HCT116 (cell line): ENCODE measurements at regions not wholly inside any gene's neighbourhood (a gene's known extent, or its start where the extent isn't known, plus 50 kb on each side); places are given as distances from the start of the nearest gene placed in this dataset.

ENCODE experiments used
- ATAC-seq: fragments of 200-7000 bp; cut with Tn5 transposase; 2 replicates; pipeline ENCODE4 v1.9.1; 2020; ENCODE audit warnings: mild to moderate bottlenecking, moderate library complexity
- BruUV-seq: library from RNA; stranded (reverse); fragments of 400-500 nt; replicated peaks from 2 replicates; lab custom pipeline; 2021; lab: Mats Ljungman, UMichigan
- CTCF ChIA-PET: fragments of 300-600 bp; sonication (Branson Sonifier 250); formaldehyde crosslinking; loops from one replicate; lab custom pipeline; 2021; ENCODE audit warnings: antibody characterized with exemption; lab: Charles Lee
- POLR2A ChIA-PET: fragments of 300-600, 350-600 bp; sonication (Branson Sonifier 250); formaldehyde crosslinking; loops from one replicate; lab custom pipeline; 2021; ENCODE audit warnings: antibody characterized with exemption; lab: Charles Lee
- RAD21 ChIA-PET, 2 experiments: fragments of 300-600 bp; sonication (Branson Sonifier 250); formaldehyde crosslinking; loops; one replicate each; lab custom pipeline; 2023; ENCODE audit warnings: low total read pairs in 2 of 2; ENCODE audit not compliant: uncharacterized antibody in 2 of 2, unreplicated experiment in 2 of 2, low non-redundant PET in 1 of 2; lab: Charles Lee
- DNase-seq: peaks from one replicate; pipeline ENCODE4 v3.0.0-alpha.2; 2010; ENCODE audit warnings: low read depth, low spot score
- H2AFZ ChIP-seq: fragments of 200-600 bp; shearing (Covaris generic), sonication (generic); 2 replicates; pipeline ENCODE4 v1.6.1; 2017; ENCODE audit warnings: low read depth, mixed run types, mixed read lengths, antibody characterized with exemption, low read length; ENCODE audit not compliant: poor library complexity, severe bottlenecking
- H3K27ac ChIP-seq: 2 replicates; pipeline ENCODE4 v1.5.1; 2012; ENCODE audit warnings: low read depth, low read length
- H3K27me3 ChIP-seq: fragments of 200-600 bp; sonication (generic); 2 replicates; pipeline ENCODE4 v1.6.1; 2016; ENCODE audit warnings: mixed run types, low read length, mixed read lengths; ENCODE audit not compliant: insufficient read depth
- H3K36me3 ChIP-seq, 2 experiments: fragments of 200-500 bp in 1 of 2; fragments of 200-600 bp in 1 of 2; sonication (Bioruptor generic) in 1 of 2; sonication (generic) in 1 of 2; 2 replicates each; pipeline versions ENCODE4 v1.5.1 to v1.6.1; 2014 to 2016; ENCODE audit warnings: low read length in 2 of 2, inconsistent platforms in 1 of 2, mixed read lengths in 1 of 2, mixed run types in 1 of 2; ENCODE audit not compliant: insufficient read depth in 2 of 2, control insufficient read depth in 1 of 2
- H3K4me1 ChIP-seq, 2 experiments: fragments of 200-600 bp in 1 of 2; sonication (generic) in 1 of 2; 2 replicates each; pipeline versions ENCODE4 v1.5.1 to v1.6.1; 2012 to 2017; ENCODE audit warnings: low read length in 2 of 2, inconsistent platforms in 1 of 2, mild to moderate bottlenecking in 1 of 2, mixed read lengths in 1 of 2, mixed run types in 1 of 2, moderate library complexity in 1 of 2; ENCODE audit not compliant: insufficient read depth in 2 of 2, control insufficient read depth in 1 of 2
- H3K4me2 ChIP-seq: fragments of 200-600 bp; sonication (generic); 2 replicates; pipeline ENCODE4 v1.6.1; 2017; ENCODE audit warnings: mixed run types, low read length, mixed read lengths
- H3K4me3 ChIP-seq, 2 experiments: fragments of 200-600 bp in 1 of 2; sonication (generic) in 1 of 2; replicated peaks in 1 of 2; 2 replicates each; pipeline ENCODE4 v1.5.1; 2011 to 2016; ENCODE audit warnings: low read length in 2 of 2, control low read depth in 1 of 2, low read depth in 1 of 2, mild to moderate bottlenecking in 1 of 2, mixed read lengths in 1 of 2, mixed run types in 1 of 2
- H3K79me2 ChIP-seq: fragments of 200-600 bp; sonication (generic); 2 replicates; pipeline ENCODE4 v1.6.1; 2017; ENCODE audit warnings: mild to moderate bottlenecking, mixed run types, low read length, moderate library complexity, mixed read lengths; ENCODE audit not compliant: insufficient read depth
- H3K9ac ChIP-seq: fragments of 200-600 bp; sonication (generic); 2 replicates; pipeline ENCODE4 v1.6.1; 2016; ENCODE audit warnings: low read length, mixed read lengths
- H3K9me2 ChIP-seq: fragments of 200-600 bp; sonication (generic), shearing (Covaris generic); 2 replicates; pipeline ENCODE4 v1.6.1; 2017; ENCODE audit warnings: mixed run types, mild to moderate bottlenecking, moderate library complexity; ENCODE audit not compliant: insufficient read depth
- H3K9me3 ChIP-seq, 2 experiments: fragments of 200-500 bp in 1 of 2; fragments of 200-600 bp in 1 of 2; sonication (Bioruptor generic) in 1 of 2; sonication (generic) in 1 of 2; 2 replicates each; pipeline ENCODE4 v1.6.1; 2014 to 2017; ENCODE audit warnings: low read length in 2 of 2, mixed read lengths in 2 of 2, inconsistent platforms in 1 of 2, low read depth in 1 of 2, mild to moderate bottlenecking in 1 of 2, mixed run types in 1 of 2, moderate library complexity in 1 of 2; ENCODE audit not compliant: control insufficient read depth in 1 of 2, insufficient read depth in 1 of 2
- H4K20me1 ChIP-seq: fragments of 200-600 bp; sonication (generic), shearing (Covaris generic); 2 replicates; pipeline ENCODE4 v1.6.1; 2017; ENCODE audit warnings: mixed run types, mild to moderate bottlenecking, moderate library complexity; ENCODE audit not compliant: insufficient read depth
- EGR1 ChIP-seq: IDR thresholded peaks from 2 replicates; pipeline ENCODE4 v1.6.1; 2012; ENCODE audit warnings: low read depth
- EZH2 ChIP-seq: fragments of 200-600 bp; sonication (generic); IDR thresholded peaks from 2 replicates; pipeline ENCODE4 v1.6.1; 2017; ENCODE audit warnings: antibody characterized with exemption, mixed run types
- FOSL1 ChIP-seq: IDR thresholded peaks from 2 replicates; pipeline ENCODE4 v1.6.1; 2012; ENCODE audit warnings: low read depth
- MAX ChIP-seq: IDR thresholded peaks from 2 replicates; pipeline ENCODE4 v1.6.1; 2012
- POLR2A ChIP-seq: IDR thresholded peaks from 2 replicates; pipeline ENCODE4 v1.7.0; 2011; ENCODE audit warnings: borderline replicate concordance; ENCODE audit not compliant: insufficient read depth, insufficient read length; ENCODE audit errors: extremely low read depth
- POLR2AphosphoS5 ChIP-seq: IDR thresholded peaks from 2 replicates; pipeline ENCODE4 v1.6.1; 2011; ENCODE audit warnings: mild to moderate bottlenecking, low read depth, low read length, moderate library complexity
- RAD21 ChIP-seq: IDR thresholded peaks from 2 replicates; pipeline ENCODE4 v1.6.1; 2012; ENCODE audit warnings: low read depth, mild to moderate bottlenecking
- SIN3A ChIP-seq: IDR thresholded peaks from 2 replicates; pipeline ENCODE4 v1.6.1; 2012; ENCODE audit warnings: low read depth
- SP1 ChIP-seq: IDR thresholded peaks from 2 replicates; pipeline ENCODE4 v1.6.1; 2012; ENCODE audit warnings: low read depth
- SRF ChIP-seq: IDR thresholded peaks from 2 replicates; pipeline ENCODE4 v1.6.1; 2012; ENCODE audit warnings: low read depth
- TCF7L2 ChIP-seq: IDR thresholded peaks from 2 replicates; pipeline ENCODE4 v1.7.0; 2011; ENCODE audit warnings: borderline replicate concordance, inconsistent platforms; ENCODE audit not compliant: insufficient read depth, insufficient read length; ENCODE audit errors: extremely low read depth
- YY1 ChIP-seq: IDR thresholded peaks from 2 replicates; pipeline ENCODE4 v1.6.1; 2011; ENCODE audit warnings: low read length, low read depth, moderate library complexity, mild to moderate bottlenecking; ENCODE audit not compliant: insufficient replicate concordance; ENCODE audit errors: extremely low read depth
- ZFX ChIP-seq: fragments of 450-650 bp; IDR thresholded peaks from 2 replicates; pipeline ENCODE4 v1.6.1; 2017
- ZNF274 ChIP-seq: fragments of 200-500 bp; sonication (Bioruptor generic); IDR thresholded peaks from 2 replicates; pipeline ENCODE4 v1.6.1; 2014; ENCODE audit warnings: mild to moderate bottlenecking, low read depth, low read length, inconsistent platforms
- intact Hi-C: fragments of 100-400 bp; cut with micrococcal nuclease; formaldehyde crosslinking; loops from 2 replicates; pipeline ENCODE4 v1.10.0; 2022
- TF ChIP-seq, protein P1 (sequence below), 3 experiments: fragments of 200-600 bp in 1 of 3; sonication (generic) in 1 of 3; IDR thresholded peaks in 2 of 3; conservative IDR thresholded peaks in 1 of 3; 2 replicates each; pipeline ENCODE4 v1.5.1; 2012 to 2017; ENCODE audit warnings: low read depth in 2 of 3, low read length in 2 of 3, antibody characterized with exemption in 1 of 3, borderline replicate concordance in 1 of 3, control low read depth in 1 of 3, mild to moderate bottlenecking in 1 of 3, mixed read lengths in 1 of 3, mixed run types in 1 of 3, moderate library complexity in 1 of 3; ENCODE audit not compliant: insufficient read depth in 1 of 3
- TF ChIP-seq, protein P2 (sequence below): IDR thresholded peaks from 2 replicates; pipeline ENCODE4 v1.6.1; 2012

DNA sequence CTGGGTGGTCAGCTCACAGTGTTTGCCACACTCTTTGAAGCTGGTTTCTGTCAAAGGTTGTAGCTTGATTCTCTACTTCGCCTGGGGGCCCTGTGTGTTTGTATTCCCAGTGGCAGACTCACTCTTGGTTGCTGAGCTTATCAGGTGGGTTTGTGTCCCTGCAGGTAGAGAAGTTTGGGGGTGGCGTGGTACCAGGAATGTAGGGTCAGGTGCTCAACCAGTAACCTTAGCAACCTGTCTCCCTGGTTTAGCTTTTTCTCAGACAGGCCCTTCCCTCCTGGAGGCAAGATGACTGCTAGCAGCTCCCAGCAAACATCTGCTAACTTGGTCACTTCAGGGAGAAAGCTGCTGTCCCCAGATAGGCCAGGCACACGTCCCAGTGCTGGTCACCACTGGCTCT, 352.2 kb downstream of the AACS start:
- ChIA-PET CTCF (interaction anchor here (1.3 kb wide), 1 partner anchor 14 kb away, joined by 3 read pairs; no protein-coding TSS in a partner anchor), POLR2A (no interaction called here), RAD21 (no interaction called here)
- no peak for DNase-seq
- H3K9me3 ChIP-seq = no peaks in the 10 kb centered on the region
- no peaks in the 10 kb centered on the region for H4K20me1 ChIP-seq
- H3K27me3 ChIP-seq = peaks cover 40% of the 10 kb centered on the region
- ATAC-seq = no peak
- H3K9me2 ChIP-seq = no peaks in the 10 kb centered on the region
- no peak overlapping the region for H2AFZ ChIP-seq
- intact Hi-C loops = no loop called here
- H3K4me1 ChIP-seq = no peaks in the 10 kb centered on the region
- H3K4me2 ChIP-seq = no peak overlapping the region
- no peak overlapping the region for H3K27ac ChIP-seq
- no peak for TF ChIP-seq FOSL1
- TF ChIP-seq TCF7L2 = no peak
- TF ChIP-seq SP1 = no peak
- no peak for TF ChIP-seq SRF
- TF ChIP-seq RAD21 = no peak
- TF ChIP-seq POLR2A = no peak
- no peak for TF ChIP-seq ZFX
- TF ChIP-seq, protein P1, sequence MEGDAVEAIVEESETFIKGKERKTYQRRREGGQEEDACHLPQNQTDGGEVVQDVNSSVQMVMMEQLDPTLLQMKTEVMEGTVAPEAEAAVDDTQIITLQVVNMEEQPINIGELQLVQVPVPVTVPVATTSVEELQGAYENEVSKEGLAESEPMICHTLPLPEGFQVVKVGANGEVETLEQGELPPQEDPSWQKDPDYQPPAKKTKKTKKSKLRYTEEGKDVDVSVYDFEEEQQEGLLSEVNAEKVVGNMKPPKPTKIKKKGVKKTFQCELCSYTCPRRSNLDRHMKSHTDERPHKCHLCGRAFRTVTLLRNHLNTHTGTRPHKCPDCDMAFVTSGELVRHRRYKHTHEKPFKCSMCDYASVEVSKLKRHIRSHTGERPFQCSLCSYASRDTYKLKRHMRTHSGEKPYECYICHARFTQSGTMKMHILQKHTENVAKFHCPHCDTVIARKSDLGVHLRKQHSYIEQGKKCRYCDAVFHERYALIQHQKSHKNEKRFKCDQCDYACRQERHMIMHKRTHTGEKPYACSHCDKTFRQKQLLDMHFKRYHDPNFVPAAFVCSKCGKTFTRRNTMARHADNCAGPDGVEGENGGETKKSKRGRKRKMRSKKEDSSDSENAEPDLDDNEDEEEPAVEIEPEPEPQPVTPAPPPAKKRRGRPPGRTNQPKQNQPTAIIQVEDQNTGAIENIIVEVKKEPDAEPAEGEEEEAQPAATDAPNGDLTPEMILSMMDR (IDR thresholded peaks at IDR 0.05 in 2 of 3, conservative IDR thresholded peaks at IDR 0.05 in 1 of 3; ENCODE audit: borderline replicate concordance in 1 of 3, insufficient read depth in 1 of 3, low read depth in 2 of 3, low read length in 2 of 3) = no peak
- TF ChIP-seq, protein P2, sequence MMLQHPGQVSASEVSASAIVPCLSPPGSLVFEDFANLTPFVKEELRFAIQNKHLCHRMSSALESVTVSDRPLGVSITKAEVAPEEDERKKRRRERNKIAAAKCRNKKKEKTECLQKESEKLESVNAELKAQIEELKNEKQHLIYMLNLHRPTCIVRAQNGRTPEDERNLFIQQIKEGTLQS = no peak
- no peak for TF ChIP-seq SIN3A
- TF ChIP-seq MAX = no peak
- no peak for TF ChIP-seq ZNF274
- TF ChIP-seq EZH2 = no peak
- no peak for TF ChIP-seq EGR1
- no peak for TF ChIP-seq YY1
- no peak for TF ChIP-seq POLR2AphosphoS5
- H3K79me2 ChIP-seq = no peaks in the 10 kb centered on the region
- H3K36me3 ChIP-seq = no peaks in the 10 kb centered on the region
- no peak overlapping the region for H3K4me3 ChIP-seq
- no TSS peak for BruUV-seq
- no peak overlapping the region for H3K9ac ChIP-seq
